Muscle layer of colon (tissue), 2 donors: ENCODE measurements at regions not wholly inside any gene's neighbourhood (a gene's known extent, or its start where the extent isn't known, plus 50 kb on each side); places are given as distances from the start of the nearest gene placed in this dataset.
"Not testable (repeated sequence)": the region's sequence is repeated elsewhere in the genome, so short reads cannot be mapped to it uniquely, and the experiment has no call there.

Experiments used
- H3K27ac ChIP-seq: one replicate; pipeline ENCODE4 v1.7.0; 2013; ENCODE audit warnings: low read depth, mild to moderate bottlenecking, low read length, moderate library complexity
- H3K27me3 ChIP-seq, 2 donors: one replicate each; pipeline ENCODE4 v1.7.0; 2013; ENCODE audit warnings: low read length in 2 of 2, mild to moderate bottlenecking in 2 of 2; ENCODE audit not compliant: insufficient read depth in 2 of 2, control insufficient read depth in 1 of 2
- H3K36me3 ChIP-seq: one replicate; pipeline ENCODE4 v1.7.0; 2013; ENCODE audit warnings: mild to moderate bottlenecking, low read length; ENCODE audit not compliant: insufficient read depth
- H3K4me1 ChIP-seq: one replicate; pipeline ENCODE4 v1.7.0; 2013; ENCODE audit warnings: mild to moderate bottlenecking, low read length; ENCODE audit not compliant: insufficient read depth
- H3K4me3 ChIP-seq, 2 donors: one replicate each; pipeline ENCODE4 v1.7.0; 2013; ENCODE audit warnings: low read length in 2 of 2, low read depth in 1 of 2, mild to moderate bottlenecking in 1 of 2, moderate library complexity in 1 of 2
- H3K9ac ChIP-seq: one replicate; pipeline ENCODE4 v1.7.0; 2013; ENCODE audit warnings: low read length
- H3K9me3 ChIP-seq: one replicate; pipeline ENCODE4 v1.7.0; 2013; ENCODE audit warnings: mild to moderate bottlenecking, low read length
- donor health status: abdominal sarcoma.
- donor health status: Adenocarcinoma of cecum.

- Histone ChIP-seq H3K27ac (no peak overlapping the region), H3K4me3 (no peak overlapping the region), H3K9ac (no peak overlapping the region), H3K36me3 (no peaks in the 10 kb centered on the region), H3K4me1 (no peaks in the 10 kb centered on the region), H3K9me3 (no peaks in the 10 kb centered on the region), H3K27me3 (no peaks in the 10 kb centered on the region)
These were observed 1455.9 kb downstream of the ADGRL3 start for GRCh38 chr4:62656006-62656405.

DNA sequence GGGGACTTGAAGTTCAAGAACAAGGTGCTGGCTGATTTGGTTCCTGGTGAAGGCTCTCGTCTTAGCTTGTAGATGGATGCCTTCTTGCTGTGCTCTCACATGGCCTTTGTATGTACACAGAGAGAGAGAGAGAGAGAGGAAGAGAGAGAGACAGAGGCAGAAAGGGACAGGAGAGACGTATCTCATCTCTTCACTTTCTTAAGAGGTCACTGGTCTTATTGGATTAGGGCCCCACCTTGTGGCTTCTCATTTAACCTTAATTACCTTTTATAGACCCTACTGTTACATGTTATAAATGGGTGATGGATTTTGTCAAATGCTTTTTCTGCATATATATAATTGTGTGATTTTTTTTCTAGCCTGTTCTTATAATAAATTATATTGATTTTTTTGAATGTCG lies 1444.2 kb downstream of the ADGRL3 start:
- no peaks in the 10 kb centered on the region for H3K4me1 ChIP-seq
- H3K36me3 ChIP-seq, result no peaks in the 10 kb centered on the region
- no peaks in the 10 kb centered on the region for H3K9me3 ChIP-seq
- H3K27me3 ChIP-seq, result no peaks in the 10 kb centered on the region
- no peak overlapping the region for H3K9ac ChIP-seq
- no peak overlapping the region for H3K27ac ChIP-seq
- no peak overlapping the region for H3K4me3 ChIP-seq

- no peaks in the 10 kb centered on the region for H3K27me3 ChIP-seq
- H3K27ac ChIP-seq, result no peak overlapping the region
- no peaks in the 10 kb centered on the region for H3K36me3 ChIP-seq
- H3K9ac ChIP-seq, result no peak overlapping the region
- H3K4me1 ChIP-seq, result no peaks in the 10 kb centered on the region
- no peak overlapping the region for H3K4me3 ChIP-seq
- H3K9me3 ChIP-seq, result no peaks in the 10 kb centered on the region
These were observed 1440.2 kb downstream of the ADGRL3 start for GRCh38 chr4:62640296-62640695.

DNA sequence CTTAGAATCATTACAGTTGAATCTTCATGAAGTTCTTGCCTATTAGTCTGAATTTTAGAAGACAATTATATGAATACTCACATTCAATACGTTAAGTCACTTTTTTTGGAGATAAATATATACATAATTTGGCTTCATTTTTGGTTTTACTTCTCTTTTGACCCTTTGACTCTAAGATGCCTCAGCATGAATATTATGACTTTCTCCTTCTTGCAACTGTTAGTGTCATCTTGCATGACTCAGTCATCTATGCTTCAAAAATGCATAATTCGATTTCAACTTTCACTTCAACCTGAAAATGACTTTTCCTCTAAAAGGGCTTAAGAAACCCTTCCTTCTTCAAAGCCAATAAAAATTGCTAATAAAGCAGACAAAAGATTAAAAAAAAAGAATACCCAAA lies 1427.5 kb downstream of the ADGRL3 start:
- H3K36me3 ChIP-seq, result no peaks in the 10 kb centered on the region
- H3K9me3 ChIP-seq, result no peaks in the 10 kb centered on the region
- H3K4me3 ChIP-seq, result no peak overlapping the region
- H3K9ac ChIP-seq, result no peak overlapping the region
- no peaks in the 10 kb centered on the region for H3K4me1 ChIP-seq
- no peaks in the 10 kb centered on the region for H3K27me3 ChIP-seq
- no peak overlapping the region for H3K27ac ChIP-seq

GRCh38 chr4:62627141-62627540 lies 1427.0 kb downstream of the ADGRL3 start:
- H3K36me3 ChIP-seq, result no peaks in the 10 kb centered on the region
- H3K27me3 ChIP-seq, result no peaks in the 10 kb centered on the region
- no peaks in the 10 kb centered on the region for H3K9me3 ChIP-seq

DNA sequence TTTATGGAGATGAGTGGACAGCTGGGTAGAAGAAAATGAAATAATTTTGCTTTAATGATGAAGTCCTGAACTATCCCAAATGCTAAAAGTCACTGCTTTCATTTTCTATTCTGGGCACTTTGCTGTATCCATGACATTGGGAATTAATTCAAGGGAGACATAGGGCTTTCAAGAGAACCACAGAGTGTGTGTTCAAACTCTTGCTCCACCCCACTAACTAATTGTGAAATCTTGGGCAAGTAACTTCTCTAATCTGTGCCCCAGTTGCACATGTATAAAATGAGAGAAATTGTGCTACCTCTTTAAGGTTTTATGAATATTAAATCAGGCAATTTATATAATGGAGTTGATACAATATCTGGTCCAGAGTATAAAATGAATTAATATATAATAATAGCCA lies 1422.0 kb downstream of the ADGRL3 start:
- Histone ChIP-seq H3K9me3 (no peaks in the 10 kb centered on the region), H3K4me1 (no peaks in the 10 kb centered on the region), H3K36me3 (no peaks in the 10 kb centered on the region), H3K4me3 (no peak overlapping the region), H3K27ac (no peak overlapping the region), H3K9ac (no peak overlapping the region), H3K27me3 (no peaks in the 10 kb centered on the region)

More at GRCh38 chr4:62627141-62627540, 1427.0 kb downstream of the ADGRL3 start:
- Histone ChIP-seq H3K27ac (no peak overlapping the region), H3K9ac (no peak overlapping the region), H3K4me1 (no peaks in the 10 kb centered on the region), H3K4me3 (no peak overlapping the region)

GRCh38 chr4:62619971-62620370 lies 1419.8 kb downstream of the ADGRL3 start:
- no peak overlapping the region for H3K27ac ChIP-seq
- H3K4me3 ChIP-seq, result no peak overlapping the region
- H3K4me1 ChIP-seq, result no peaks in the 10 kb centered on the region
- H3K9ac ChIP-seq, result no peak overlapping the region
- no peaks in the 10 kb centered on the region for H3K9me3 ChIP-seq
- no peaks in the 10 kb centered on the region for H3K36me3 ChIP-seq
- no peaks in the 10 kb centered on the region for H3K27me3 ChIP-seq

GRCh38 chr4:62618042-62618441 lies 1417.9 kb downstream of the ADGRL3 start:
- Histone ChIP-seq H3K9ac (no peak overlapping the region), H3K27ac (no peak overlapping the region), H3K9me3 (no peaks in the 10 kb centered on the region), H3K36me3 (no peaks in the 10 kb centered on the region), H3K4me3 (no peak overlapping the region), H3K4me1 (no peaks in the 10 kb centered on the region), H3K27me3 (no peaks in the 10 kb centered on the region)

DNA sequence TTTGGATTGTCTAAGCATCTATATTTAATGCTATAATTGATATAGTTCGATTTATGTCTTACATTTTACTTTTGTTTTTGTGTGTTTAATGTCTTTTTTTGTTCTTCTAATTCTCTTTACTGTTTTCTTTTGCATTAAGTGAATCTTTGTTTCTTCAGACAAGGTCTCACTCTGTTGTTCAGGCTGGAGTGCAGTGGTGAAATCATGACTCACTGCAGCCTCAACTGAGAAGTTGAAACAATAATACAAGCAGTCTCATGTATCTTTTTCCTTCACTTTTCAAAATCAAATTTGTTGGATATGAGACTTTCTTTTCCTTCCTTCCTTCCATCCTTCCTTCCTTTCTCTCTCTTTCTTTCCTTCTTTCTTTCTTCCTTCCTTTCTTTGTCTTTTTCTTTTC lies 1401.6 kb downstream of the ADGRL3 start:
- no peak overlapping the region for H3K27ac ChIP-seq
- H3K27me3 ChIP-seq, result no peaks in the 10 kb centered on the region
- no peak overlapping the region for H3K9ac ChIP-seq
- no peaks in the 10 kb centered on the region for H3K36me3 ChIP-seq
- H3K4me1 ChIP-seq, result no peaks in the 10 kb centered on the region
- no peak overlapping the region for H3K4me3 ChIP-seq
- no peaks in the 10 kb centered on the region for H3K9me3 ChIP-seq

DNA sequence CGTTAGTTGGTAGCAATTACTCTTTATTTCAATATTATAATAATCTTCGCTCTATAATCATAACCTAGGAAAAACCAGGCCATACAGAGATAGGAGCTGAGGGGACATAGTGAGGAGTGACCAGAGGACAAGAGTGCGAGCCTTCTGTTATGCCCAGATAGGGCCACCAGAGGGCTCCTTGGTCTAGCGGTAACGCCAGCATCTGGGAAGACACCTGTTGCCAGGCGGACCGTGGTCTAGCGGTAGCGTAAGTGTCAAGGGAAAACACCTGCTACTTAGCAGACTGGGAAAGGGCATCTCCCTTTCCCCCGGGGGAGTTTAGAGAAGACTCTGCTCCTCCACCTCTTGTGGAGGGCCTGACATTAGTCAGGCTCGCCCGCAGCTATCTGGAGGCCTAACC lies 1395.1 kb downstream of the ADGRL3 start:
- not testable (repeated sequence) for H3K27ac ChIP-seq, H3K4me1 ChIP-seq, H3K9ac ChIP-seq, H3K9me3 ChIP-seq, H3K4me3 ChIP-seq, H3K36me3 ChIP-seq, H3K27me3 ChIP-seq

DNA sequence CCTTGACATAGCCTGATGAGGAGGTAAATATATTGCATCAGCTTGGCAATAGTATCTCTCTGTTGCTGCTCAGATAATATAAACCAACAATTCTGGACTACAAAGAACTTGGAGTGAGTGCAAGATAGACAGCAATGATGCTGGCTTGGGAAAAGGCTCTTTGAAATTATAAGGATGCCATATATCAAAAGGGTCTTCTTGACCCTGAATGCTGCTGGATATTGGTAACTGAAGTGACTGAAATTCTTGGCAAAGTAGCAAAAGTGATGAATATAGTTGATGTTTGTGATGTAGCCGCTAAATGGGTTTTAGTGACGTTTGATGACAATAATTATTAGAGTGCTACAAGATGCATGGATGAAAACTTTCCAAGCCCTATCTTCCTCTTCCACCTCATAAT lies 1391.6 kb downstream of the ADGRL3 start:
- H3K27me3 ChIP-seq, result no peaks in the 10 kb centered on the region
- no peaks in the 10 kb centered on the region for H3K36me3 ChIP-seq
- no peak overlapping the region for H3K27ac ChIP-seq
- H3K9ac ChIP-seq, result no peak overlapping the region
- no peaks in the 10 kb centered on the region for H3K9me3 ChIP-seq
- no peaks in the 10 kb centered on the region for H3K4me1 ChIP-seq
- no peak overlapping the region for H3K4me3 ChIP-seq

DNA sequence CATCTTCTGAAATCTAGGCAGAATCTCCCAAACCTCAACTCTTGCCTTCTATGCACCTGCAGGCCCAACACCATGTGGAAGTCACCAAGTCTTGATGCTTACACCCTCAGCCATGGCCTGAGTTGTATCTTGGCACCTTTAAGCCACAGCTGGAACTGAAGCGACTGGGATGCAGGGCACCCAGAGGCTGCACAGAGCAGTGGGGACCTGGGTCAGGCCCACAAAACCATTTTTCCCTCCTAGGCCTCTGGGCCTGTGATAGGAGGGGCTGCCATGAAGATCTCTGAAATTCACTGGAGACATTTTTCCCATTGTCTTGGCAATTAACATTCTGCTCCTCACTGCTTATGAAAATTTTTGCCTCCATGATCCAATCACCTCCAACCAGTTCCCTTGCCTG lies 1388.5 kb downstream of the ADGRL3 start:
- Histone ChIP-seq H3K4me1 (no peaks in the 10 kb centered on the region), H3K36me3 (no peaks in the 10 kb centered on the region), H3K27me3 (no peaks in the 10 kb centered on the region), H3K9ac (no peak overlapping the region), H3K9me3 (no peaks in the 10 kb centered on the region), H3K27ac (no peak overlapping the region), H3K4me3 (no peak overlapping the region)
